Naive thymus-derived CD8-positive, alpha-beta T cell (primary cell): ENCODE measurements at regions not wholly inside any gene's neighbourhood (a gene's known extent, or its start where the extent isn't known, plus 50 kb on each side); places are given as distances from the start of the nearest gene placed in this dataset.
A peak's percentile ranks its signal among the peaks of the same experiment; 100 is the strongest.

Experiments used
- ATAC-seq, 2 donors: fragments of 150-1000 bp; cut with Tn5 transposase in 1 of 2; sonication (Bioruptor Pico), chemical (Tn5 transposase) in 1 of 2; 1 replicate in 1 of 2; 2 replicates in 1 of 2; pipeline ENCODE4 v1.10.0; 2021; ENCODE audit warnings: mild to moderate bottlenecking in 2 of 2, moderate library complexity in 2 of 2
- POLR2A ChIA-PET: fragments of 350-600 bp; sonication (Branson Sonifier 250); formaldehyde crosslinking; loops from one replicate; lab custom pipeline; 2021; ENCODE audit warnings: antibody characterized with exemption; lab: Charles Lee
- DNase-seq, 10 donors: peaks; one replicate each; pipeline versions ENCODE4 v3.0.0 to v3.0.0-alpha.2; 2020 to 2022
- H3K27ac Mint-ChIP-seq, 10 donors: one replicate each; pipeline ENCODE4 v1.8.0; 2020 to 2022; ENCODE audit warnings: mild to moderate bottlenecking in 10 of 10, mixed read lengths in 10 of 10, moderate library complexity in 4 of 10, inconsistent platforms in 1 of 10
- H3K27me3 Mint-ChIP-seq, 5 donors: one replicate each; pipeline ENCODE4 v1.8.0; 2021 to 2022; ENCODE audit warnings: mixed read lengths in 5 of 5
- H3K36me3 Mint-ChIP-seq, 3 donors: one replicate each; pipeline ENCODE4 v1.8.0; 2020 to 2022; ENCODE audit warnings: mixed read lengths in 3 of 3, mild to moderate bottlenecking in 2 of 3, inconsistent platforms in 1 of 3
- H3K4me1 Mint-ChIP-seq, 4 donors: one replicate each; pipeline ENCODE4 v1.8.0; 2021 to 2022; ENCODE audit warnings: mixed read lengths in 4 of 4
- H3K4me3 Mint-ChIP-seq, 10 donors: one replicate each; pipeline ENCODE4 v1.8.0; 2020 to 2022; ENCODE audit warnings: mild to moderate bottlenecking in 10 of 10, mixed read lengths in 10 of 10, moderate library complexity in 6 of 10, inconsistent platforms in 1 of 10
- H3K9me3 Mint-ChIP-seq, 9 donors: one replicate each; pipeline ENCODE4 v1.8.0; 2020 to 2022; ENCODE audit warnings: mixed read lengths in 9 of 9, mild to moderate bottlenecking in 3 of 9, inconsistent platforms in 1 of 9, moderate library complexity in 1 of 9

DNA sequence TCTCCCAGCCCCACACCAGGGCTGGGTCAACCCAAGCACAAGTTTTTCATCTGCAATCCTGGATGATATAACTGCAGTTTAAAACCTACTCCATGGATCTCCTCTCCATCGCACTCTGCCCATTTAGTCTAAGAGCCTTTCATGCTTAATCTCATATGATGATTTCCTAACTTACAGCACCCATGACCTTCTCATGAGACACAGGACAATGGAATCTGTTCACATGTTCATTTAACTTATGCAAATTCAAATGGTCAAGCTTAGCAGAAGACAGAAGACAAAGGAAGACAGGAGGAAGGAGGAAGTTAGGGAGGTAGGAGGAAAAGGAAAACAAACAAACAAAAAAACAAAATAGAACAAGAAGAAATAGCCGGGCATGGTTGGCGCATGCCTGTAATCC, 64.6 kb upstream of the PNMA1 start:
- Mint-ChIP-seq H3K9me3 (no peaks in the 10 kb centered on the region), H3K4me3 (no peak overlapping the region), H3K27me3 (no peaks in the 10 kb centered on the region), H3K36me3 (peaks cover 0 to 11% (median 0%) of the 10 kb centered on the region in 3 donors), H3K27ac (peak overlapping the region in 8 of 10 donors; percentile 1 to 93 (median 23)), H3K4me1 (peaks cover 32 to 79% (median 71%) of the 10 kb centered on the region in 4 donors)
- POLR2A ChIA-PET: interaction anchor here (0.7 to 10.0 kb wide), 4 partner anchors 7 to 66 kb away, joined by 3 to 145 read pairs (median 74); a partner anchor contains a TSS
- DNase-seq: no peak
- ATAC-seq: no peak

- Mint-ChIP-seq H3K27me3 (no peaks in the 10 kb centered on the region), H3K36me3 (peaks cover 0 to 7% (median 0%) of the 10 kb centered on the region in 3 donors), H3K9me3 (no peaks in the 10 kb centered on the region), H3K4me3 (peak overlapping the region in 7 of 10 donors; percentile 2 to 22 (median 17)), H3K27ac (peak overlapping the region; percentile 20 to 93 (median 76)), H3K4me1 (peaks cover 27 to 76% (median 70%) of the 10 kb centered on the region in 4 donors)
- no peak for DNase-seq
- POLR2A ChIA-PET: interaction anchor here (0.7 to 10.0 kb wide), 5 partner anchors 8 to 79 kb away, joined by 3 to 145 read pairs (median 4); a partner anchor contains a TSS
- ATAC-seq: peak; percentile 45 to 64
Observed at GRCh38 chr14:73777420-73777819, 63.2 kb upstream of the PNMA1 start.

DNA sequence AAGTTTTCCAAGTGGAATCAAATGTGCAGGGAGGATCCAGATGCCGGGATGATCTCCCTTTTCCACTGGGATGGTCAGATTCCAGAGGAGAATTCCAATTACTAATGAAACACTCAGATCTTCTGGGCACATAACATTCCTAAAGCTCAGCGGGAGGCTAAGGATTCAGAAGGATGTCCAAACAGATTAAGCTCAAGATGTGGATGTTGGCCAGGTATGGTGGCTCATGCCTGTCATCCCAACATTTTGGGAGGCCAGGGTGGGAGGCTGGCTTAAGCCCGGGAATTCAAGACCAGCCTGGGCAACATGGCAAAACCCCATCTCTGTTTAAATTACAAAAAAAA, 62.0 kb upstream of the PNMA1 start:
- POLR2A ChIA-PET: interaction anchor here (0.6 to 10.0 kb wide), 4 partner anchors 10 to 218 kb away, joined by 3 to 145 read pairs (median 74); a partner anchor contains a TSS
- peak overlapping the region in 9 of 10 donors; percentile 56 to 95 (median 88) for H3K27ac Mint-ChIP-seq
- peak overlapping the region in 1 of 10 donors; percentile 56 for H3K4me3 Mint-ChIP-seq

DNA sequence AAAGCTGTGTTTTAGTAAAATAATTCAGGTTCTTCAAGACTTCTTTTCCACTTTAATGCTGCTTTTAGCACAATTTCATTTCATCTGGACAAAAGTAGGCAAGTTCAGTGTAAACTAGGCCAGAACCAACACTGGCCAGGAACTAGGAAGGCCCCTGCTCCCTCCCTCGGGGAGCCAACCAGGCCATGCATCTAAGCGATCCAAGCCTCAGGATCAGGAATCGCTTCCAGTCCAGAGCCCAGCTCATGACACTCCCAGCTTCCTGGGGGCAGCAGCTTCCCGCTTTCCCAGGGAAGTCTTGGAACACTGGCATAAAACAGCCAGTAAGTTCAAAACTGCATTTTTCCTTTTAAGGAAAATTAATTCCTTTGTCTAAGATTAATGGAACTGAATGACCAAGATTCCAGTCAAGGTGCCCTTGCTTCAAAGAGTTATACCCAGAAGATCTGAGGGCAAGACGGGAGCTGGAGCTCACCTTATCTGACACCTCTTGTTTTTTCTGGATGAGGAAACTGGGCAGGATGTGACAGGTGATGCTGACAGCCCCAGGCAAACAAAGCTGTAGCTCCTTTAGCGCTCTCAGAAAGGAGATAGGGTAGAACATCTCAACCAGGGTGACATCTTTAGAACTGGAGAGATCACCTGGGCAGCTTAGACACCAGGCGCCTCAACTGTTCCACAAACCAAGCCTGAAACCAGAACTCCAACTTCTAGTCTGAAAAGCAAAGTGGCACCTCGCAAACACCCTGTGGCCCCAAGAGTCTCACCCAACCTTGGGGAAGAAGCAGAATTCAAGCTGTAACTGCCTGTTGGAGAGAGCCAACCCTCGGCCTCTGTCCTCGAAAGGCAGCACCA, 61.4 kb upstream of the PNMA1 start:
- Mint-ChIP-seq H3K9me3 (no peaks in the 10 kb centered on the region), H3K27me3 (no peaks in the 10 kb centered on the region), H3K27ac (peak overlapping the region; percentile 56 to 95 (median 88)), H3K4me3 (peak overlapping the region in 3 of 10 donors; percentile 18 to 56 (median 34)), H3K4me1 (peaks cover 38 to 84% (median 79%) of the 10 kb centered on the region in 4 donors), H3K36me3 (peaks cover 0 to 2% (median 0%) of the 10 kb centered on the region in 3 donors)
- no peak for ATAC-seq
- no peak for DNase-seq
- POLR2A ChIA-PET: interaction anchor here (0.6 to 10.0 kb wide), 9 partner anchors 10 to 217 kb away, joined by 3 to 145 read pairs (median 4); a partner anchor contains a TSS

More for the DNA sequence above, 62.0 kb upstream of the PNMA1 start:
- no peak for ATAC-seq
- H3K27me3 Mint-ChIP-seq: no peaks in the 10 kb centered on the region
- no peak for DNase-seq
- peaks cover 36 to 83% (median 78%) of the 10 kb centered on the region in 4 donors for H3K4me1 Mint-ChIP-seq
- peaks cover 0 to 5% (median 0%) of the 10 kb centered on the region in 3 donors for H3K36me3 Mint-ChIP-seq
- H3K9me3 Mint-ChIP-seq: no peaks in the 10 kb centered on the region

DNA sequence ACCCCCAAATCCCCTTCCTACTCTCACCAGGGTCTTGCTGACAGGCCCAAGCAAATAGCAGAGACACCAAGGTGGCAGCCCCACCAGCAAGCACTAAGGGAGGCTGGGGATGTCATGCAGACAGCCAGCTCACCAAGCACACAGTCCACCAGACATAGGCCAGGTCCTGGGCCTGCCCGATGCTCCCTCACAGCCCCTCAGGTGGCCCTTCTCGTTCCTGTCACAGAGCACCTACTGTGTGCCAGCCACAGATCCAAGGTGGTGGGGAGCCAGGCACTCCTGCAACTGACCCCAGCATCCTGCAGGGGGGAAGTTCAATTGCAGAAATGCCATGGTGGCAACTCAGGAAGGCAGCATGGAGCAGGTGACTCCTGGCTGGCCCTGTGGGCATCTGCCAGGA, 60.5 kb upstream of the PNMA1 start:
- ATAC-seq (no peak), DNase-seq (no peak)
- Mint-ChIP-seq H3K27ac (peak overlapping the region; percentile 56 to 95 (median 88)), H3K9me3 (no peaks in the 10 kb centered on the region), H3K27me3 (no peaks in the 10 kb centered on the region), H3K4me3 (peak overlapping the region in 4 of 10 donors; percentile 7 to 34 (median 14)), H3K36me3 (peaks cover 0 to 3% (median 0%) of the 10 kb centered on the region in 3 donors), H3K4me1 (peaks cover 42 to 85% (median 81%) of the 10 kb centered on the region in 4 donors)
- POLR2A ChIA-PET: interaction anchor here (1.0 to 10.0 kb wide), 5 partner anchors 9 to 32 kb away, joined by 4 to 145 read pairs (median 5); a partner anchor contains a TSS

GRCh38 chr14:73774241-73774570, 60.0 kb upstream of the PNMA1 start:
- peak overlapping the region in 3 of 10 donors; percentile 17 to 18 (median 18) for H3K4me3 Mint-ChIP-seq

GRCh38 chr14:73773441-73774240, 59.5 kb upstream of the PNMA1 start:
- peaks cover 42 to 91% (median 85%) of the 10 kb centered on the region in 4 donors for H3K4me1 Mint-ChIP-seq
- H3K27ac Mint-ChIP-seq: peak overlapping the region in 9 of 10 donors; percentile 56 to 95 (median 88)

More at GRCh38 chr14:73774241-73774570, 60.0 kb upstream of the PNMA1 start:
- Mint-ChIP-seq H3K36me3 (peaks cover 0 to 3% (median 0%) of the 10 kb centered on the region in 3 donors), H3K9me3 (no peaks in the 10 kb centered on the region), H3K27ac (peak overlapping the region in 9 of 10 donors; percentile 56 to 95 (median 88)), H3K4me1 (peaks cover 42 to 89% (median 84%) of the 10 kb centered on the region in 4 donors), H3K27me3 (no peaks in the 10 kb centered on the region)
- no peak for DNase-seq
- ATAC-seq: no peak
- POLR2A ChIA-PET: interaction anchor here (1.8 to 10.0 kb wide), 4 partner anchors 9 to 31 kb away, joined by 4 to 145 read pairs (median 74); a partner anchor contains a TSS

DNA sequence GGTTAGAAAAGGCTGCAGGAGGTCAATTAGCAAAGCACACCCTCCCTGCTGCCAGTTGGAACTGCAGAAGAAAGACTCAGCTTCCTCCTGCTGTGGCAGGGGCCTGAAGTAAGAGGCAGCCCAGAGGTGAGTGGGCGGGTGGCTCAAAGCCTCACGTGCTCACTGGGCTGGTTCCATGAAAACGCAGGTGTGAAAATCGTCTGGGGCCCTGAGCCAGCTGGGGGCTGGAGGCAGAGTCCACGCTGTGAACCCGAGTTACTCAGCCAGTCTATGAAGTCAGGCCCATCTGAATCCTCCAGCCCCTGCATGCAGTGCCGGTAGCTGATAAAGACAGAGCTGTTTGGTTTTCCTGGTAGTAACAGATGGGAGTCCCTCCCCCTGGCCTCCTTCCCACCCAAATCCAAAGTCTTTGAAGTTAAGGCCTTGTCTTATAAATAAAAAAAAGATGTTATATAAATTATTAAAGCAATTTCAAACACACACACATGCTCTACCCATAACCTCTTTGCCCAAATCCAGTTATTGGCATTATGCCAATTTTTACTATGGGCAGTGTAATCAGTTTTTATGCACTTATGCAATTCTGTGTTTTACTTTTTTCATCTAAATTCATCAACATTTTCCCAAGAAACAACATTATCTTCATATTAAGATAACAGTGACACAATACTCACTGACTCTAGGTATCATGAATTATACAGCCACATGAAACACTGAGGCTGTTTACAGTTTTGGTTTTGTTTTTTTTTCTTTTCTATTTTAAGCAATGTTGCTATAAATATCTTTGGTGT, 57.9 kb upstream of the PNMA1 start:
- peak; percentile 89 for ATAC-seq
- POLR2A ChIA-PET: interaction anchor here (0.8 to 10.0 kb wide), 6 partner anchors 10 to 30 kb away, joined by 3 to 145 read pairs (median 14); a partner anchor contains a TSS
- peaks cover 33 to 83% (median 74%) of the 10 kb centered on the region in 4 donors for H3K4me1 Mint-ChIP-seq
- H3K27me3 Mint-ChIP-seq: no peaks in the 10 kb centered on the region
- no peaks in the 10 kb centered on the region for H3K9me3 Mint-ChIP-seq
- DNase-seq: peak in 9 of 10 donors; percentile 44 to 84 (median 65)
- H3K4me3 Mint-ChIP-seq: peak overlapping the region; percentile 43 to 75 (median 70)
- peaks cover 0 to 7% (median 0%) of the 10 kb centered on the region in 3 donors for H3K36me3 Mint-ChIP-seq
- peak overlapping the region; percentile 70 to 97 (median 92) for H3K27ac Mint-ChIP-seq

More at GRCh38 chr14:73773441-73774240, 59.5 kb upstream of the PNMA1 start:
- no peak for DNase-seq
- POLR2A ChIA-PET: interaction anchor here (1.8 to 10.0 kb wide), 5 partner anchors 8 to 31 kb away, joined by 4 to 145 read pairs (median 18); a partner anchor contains a TSS
- H3K27me3 Mint-ChIP-seq: no peaks in the 10 kb centered on the region
- ATAC-seq: no peak
- peak overlapping the region in 2 of 10 donors; percentile 6 to 18 for H3K4me3 Mint-ChIP-seq
- peaks cover 0 to 7% (median 0%) of the 10 kb centered on the region in 3 donors for H3K36me3 Mint-ChIP-seq
- no peaks in the 10 kb centered on the region for H3K9me3 Mint-ChIP-seq

DNA sequence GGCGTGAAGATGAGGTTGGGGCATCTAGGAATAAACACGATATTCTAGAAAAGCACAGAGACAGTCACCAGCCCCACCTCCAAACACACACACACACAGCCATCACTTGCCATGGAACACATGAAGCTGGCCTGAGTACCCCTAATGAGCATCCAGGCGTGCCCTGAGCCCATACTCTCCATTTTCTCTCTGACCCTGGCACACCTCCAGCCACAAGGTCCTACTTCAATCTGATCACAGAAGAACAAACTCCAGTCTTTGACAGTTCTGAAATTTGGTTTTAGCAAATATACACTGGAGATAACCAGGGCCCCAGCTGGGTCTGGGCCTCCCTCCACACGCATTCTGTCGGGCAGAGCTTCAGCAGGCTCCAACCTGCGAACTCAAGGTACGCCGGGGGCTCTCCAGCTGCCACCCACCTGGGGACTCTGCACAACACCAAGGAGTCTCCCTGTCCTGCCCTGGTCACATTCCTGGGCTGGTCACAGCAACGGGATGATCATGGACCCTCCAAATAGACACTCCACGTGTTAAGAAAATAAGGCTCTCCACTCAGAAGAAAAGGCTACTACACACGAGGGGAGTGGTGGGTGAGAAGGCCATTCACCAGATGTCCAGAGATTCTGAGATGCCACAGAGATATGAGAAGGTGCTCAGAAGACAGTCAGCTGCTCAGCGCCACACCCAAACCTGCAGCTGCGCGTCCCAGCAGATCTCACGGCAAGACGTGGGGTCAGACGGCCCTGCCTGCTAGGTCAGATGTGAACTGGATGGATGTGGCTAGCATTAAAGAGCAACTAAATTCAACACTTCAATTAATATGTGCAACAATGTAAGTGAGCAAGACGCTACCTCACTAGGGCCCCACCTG, 57.0 kb upstream of the PNMA1 start:
- Mint-ChIP-seq H3K27ac (peak overlapping the region; percentile 70 to 97 (median 92)), H3K4me3 (peak overlapping the region; percentile 43 to 75 (median 64)), H3K36me3 (peaks cover 0 to 7% (median 0%) of the 10 kb centered on the region in 3 donors), H3K27me3 (no peaks in the 10 kb centered on the region), H3K4me1 (peaks cover 35 to 86% (median 76%) of the 10 kb centered on the region in 4 donors), H3K9me3 (no peaks in the 10 kb centered on the region)
- DNase-seq (no peak), ATAC-seq (no peak)
- POLR2A ChIA-PET: interaction anchor here (2.0 to 10.0 kb wide), 5 partner anchors 12 to 30 kb away, joined by 5 to 145 read pairs (median 18); a partner anchor contains a TSS

DNA sequence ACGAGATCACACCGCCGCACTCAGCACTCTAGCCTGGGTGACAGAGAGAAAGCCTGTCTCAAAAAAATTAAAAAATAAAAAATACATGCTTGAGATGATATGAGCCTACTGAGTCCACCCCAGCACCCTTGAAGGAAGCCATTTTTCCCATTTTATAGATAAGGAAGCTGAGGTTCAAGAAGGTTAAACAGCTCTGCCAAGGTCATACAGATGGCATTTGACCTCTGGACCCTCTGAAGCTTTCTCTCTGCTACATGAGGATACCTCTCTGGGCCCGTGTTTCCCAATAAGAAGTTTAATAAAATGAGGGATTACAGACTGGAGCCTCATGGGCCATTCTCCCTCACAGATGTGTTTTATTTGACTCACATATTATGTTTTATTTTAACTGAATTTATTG, 53.9 kb upstream of the PNMA1 start:
- H3K9me3 Mint-ChIP-seq: no peaks in the 10 kb centered on the region
- H3K4me3 Mint-ChIP-seq: no peak overlapping the region
- peaks cover 0 to 10% (median 0%) of the 10 kb centered on the region in 3 donors for H3K36me3 Mint-ChIP-seq
- peak overlapping the region in 2 of 10 donors; percentile 32 to 46 for H3K27ac Mint-ChIP-seq
- H3K4me1 Mint-ChIP-seq: peaks cover 48 to 86% (median 75%) of the 10 kb centered on the region in 4 donors
- DNase-seq: no peak
- POLR2A ChIA-PET: interaction anchor here (0.5 to 2.6 kb wide), 2 partner anchors 9 to 248 kb away, joined by 3 to 20 read pairs; a partner anchor contains a TSS
- H3K27me3 Mint-ChIP-seq: no peaks in the 10 kb centered on the region
- no peak for ATAC-seq
